HL-60 (cell line): ENCODE measurements at regions not wholly inside any gene's neighbourhood (a gene's known extent, or its start where the extent isn't known, plus 50 kb on each side); places are given as distances from the start of the nearest gene placed in this dataset.

ENCODE experiments used
- DNase-seq, 2 experiments: peaks; one replicate each; pipeline ENCODE4 v3.0.0-alpha.2; 2010 to 2020; ENCODE audit warnings: low read depth in 1 of 2, low spot score in 1 of 2
- H3K27ac ChIP-seq: fragments of 250-450 bp; sonication (Bioruptor Pico); replicated peaks from 2 replicates; pipeline ENCODE4 v1.5.1; 2020; ENCODE audit warnings: mild to moderate bottlenecking, moderate library complexity
- H3K27me3 ChIP-seq: fragments of 250-450 bp; sonication (Bioruptor Pico); 2 replicates; pipeline ENCODE4 v1.5.1; 2021; ENCODE audit warnings: mild to moderate bottlenecking, moderate library complexity; ENCODE audit not compliant: insufficient read depth, poor library complexity, severe bottlenecking
- H3K4me3 ChIP-seq: replicated peaks from 2 replicates; pipeline ENCODE4 v1.5.1; 2011; ENCODE audit warnings: mild to moderate bottlenecking, control low read depth, low read length; ENCODE audit not compliant: insufficient read depth
- GABPA ChIP-seq: IDR thresholded peaks from 2 replicates; pipeline ENCODE4 v1.6.1; 2012; ENCODE audit warnings: low read depth
- POLR2AphosphoS5 ChIP-seq: IDR thresholded peaks from 2 replicates; pipeline ENCODE4 v1.6.1; 2012; ENCODE audit warnings: low read depth
- SPI1 ChIP-seq: IDR thresholded peaks from 2 replicates; pipeline ENCODE4 v1.6.1; 2012; ENCODE audit warnings: low read depth, mild to moderate bottlenecking, borderline replicate concordance
- TF ChIP-seq, protein P1 (sequence below): IDR thresholded peaks from 2 replicates; pipeline ENCODE4 v1.6.1; 2012; ENCODE audit warnings: low read depth; ENCODE audit not compliant: insufficient replicate concordance
- TF ChIP-seq, protein P2 (sequence below): IDR thresholded peaks from one replicate; pipeline ENCODE4 v1.5.1; 2011; ENCODE audit warnings: low read length, control low read depth, inconsistent platforms; ENCODE audit not compliant: insufficient read depth

DNA sequence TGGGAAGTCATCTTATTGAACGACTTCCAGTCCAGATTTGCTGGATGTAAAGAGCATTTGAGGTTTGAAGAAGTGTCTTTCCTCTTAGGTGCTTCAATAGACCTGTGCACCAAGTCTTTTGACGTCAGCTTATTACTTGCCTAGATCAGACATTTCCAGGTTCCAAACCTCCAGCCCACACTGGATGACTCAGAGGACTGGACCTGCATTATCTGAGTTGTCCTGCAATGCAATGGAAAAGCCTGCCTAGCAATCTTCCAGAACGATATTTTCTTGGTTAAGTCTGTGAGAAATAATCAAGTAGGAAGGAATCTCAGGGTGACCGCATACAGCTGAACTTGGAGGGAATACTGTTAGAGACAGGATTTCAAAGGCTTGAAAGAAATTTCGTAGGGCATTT lies 147.2 kb upstream of the MOCS2 start:
- TF ChIP-seq, protein P1, sequence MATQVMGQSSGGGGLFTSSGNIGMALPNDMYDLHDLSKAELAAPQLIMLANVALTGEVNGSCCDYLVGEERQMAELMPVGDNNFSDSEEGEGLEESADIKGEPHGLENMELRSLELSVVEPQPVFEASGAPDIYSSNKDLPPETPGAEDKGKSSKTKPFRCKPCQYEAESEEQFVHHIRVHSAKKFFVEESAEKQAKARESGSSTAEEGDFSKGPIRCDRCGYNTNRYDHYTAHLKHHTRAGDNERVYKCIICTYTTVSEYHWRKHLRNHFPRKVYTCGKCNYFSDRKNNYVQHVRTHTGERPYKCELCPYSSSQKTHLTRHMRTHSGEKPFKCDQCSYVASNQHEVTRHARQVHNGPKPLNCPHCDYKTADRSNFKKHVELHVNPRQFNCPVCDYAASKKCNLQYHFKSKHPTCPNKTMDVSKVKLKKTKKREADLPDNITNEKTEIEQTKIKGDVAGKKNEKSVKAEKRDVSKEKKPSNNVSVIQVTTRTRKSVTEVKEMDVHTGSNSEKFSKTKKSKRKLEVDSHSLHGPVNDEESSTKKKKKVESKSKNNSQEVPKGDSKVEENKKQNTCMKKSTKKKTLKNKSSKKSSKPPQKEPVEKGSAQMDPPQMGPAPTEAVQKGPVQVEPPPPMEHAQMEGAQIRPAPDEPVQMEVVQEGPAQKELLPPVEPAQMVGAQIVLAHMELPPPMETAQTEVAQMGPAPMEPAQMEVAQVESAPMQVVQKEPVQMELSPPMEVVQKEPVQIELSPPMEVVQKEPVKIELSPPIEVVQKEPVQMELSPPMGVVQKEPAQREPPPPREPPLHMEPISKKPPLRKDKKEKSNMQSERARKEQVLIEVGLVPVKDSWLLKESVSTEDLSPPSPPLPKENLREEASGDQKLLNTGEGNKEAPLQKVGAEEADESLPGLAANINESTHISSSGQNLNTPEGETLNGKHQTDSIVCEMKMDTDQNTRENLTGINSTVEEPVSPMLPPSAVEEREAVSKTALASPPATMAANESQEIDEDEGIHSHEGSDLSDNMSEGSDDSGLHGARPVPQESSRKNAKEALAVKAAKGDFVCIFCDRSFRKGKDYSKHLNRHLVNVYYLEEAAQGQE, result no peak
- TF ChIP-seq SPI1, result no peak
- no peak for TF ChIP-seq POLR2AphosphoS5
- no peak for TF ChIP-seq GABPA
- TF ChIP-seq, protein P2, sequence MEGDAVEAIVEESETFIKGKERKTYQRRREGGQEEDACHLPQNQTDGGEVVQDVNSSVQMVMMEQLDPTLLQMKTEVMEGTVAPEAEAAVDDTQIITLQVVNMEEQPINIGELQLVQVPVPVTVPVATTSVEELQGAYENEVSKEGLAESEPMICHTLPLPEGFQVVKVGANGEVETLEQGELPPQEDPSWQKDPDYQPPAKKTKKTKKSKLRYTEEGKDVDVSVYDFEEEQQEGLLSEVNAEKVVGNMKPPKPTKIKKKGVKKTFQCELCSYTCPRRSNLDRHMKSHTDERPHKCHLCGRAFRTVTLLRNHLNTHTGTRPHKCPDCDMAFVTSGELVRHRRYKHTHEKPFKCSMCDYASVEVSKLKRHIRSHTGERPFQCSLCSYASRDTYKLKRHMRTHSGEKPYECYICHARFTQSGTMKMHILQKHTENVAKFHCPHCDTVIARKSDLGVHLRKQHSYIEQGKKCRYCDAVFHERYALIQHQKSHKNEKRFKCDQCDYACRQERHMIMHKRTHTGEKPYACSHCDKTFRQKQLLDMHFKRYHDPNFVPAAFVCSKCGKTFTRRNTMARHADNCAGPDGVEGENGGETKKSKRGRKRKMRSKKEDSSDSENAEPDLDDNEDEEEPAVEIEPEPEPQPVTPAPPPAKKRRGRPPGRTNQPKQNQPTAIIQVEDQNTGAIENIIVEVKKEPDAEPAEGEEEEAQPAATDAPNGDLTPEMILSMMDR, result no peak
- no peak overlapping the region for H3K27ac ChIP-seq
- DNase-seq, result no peak

DNA sequence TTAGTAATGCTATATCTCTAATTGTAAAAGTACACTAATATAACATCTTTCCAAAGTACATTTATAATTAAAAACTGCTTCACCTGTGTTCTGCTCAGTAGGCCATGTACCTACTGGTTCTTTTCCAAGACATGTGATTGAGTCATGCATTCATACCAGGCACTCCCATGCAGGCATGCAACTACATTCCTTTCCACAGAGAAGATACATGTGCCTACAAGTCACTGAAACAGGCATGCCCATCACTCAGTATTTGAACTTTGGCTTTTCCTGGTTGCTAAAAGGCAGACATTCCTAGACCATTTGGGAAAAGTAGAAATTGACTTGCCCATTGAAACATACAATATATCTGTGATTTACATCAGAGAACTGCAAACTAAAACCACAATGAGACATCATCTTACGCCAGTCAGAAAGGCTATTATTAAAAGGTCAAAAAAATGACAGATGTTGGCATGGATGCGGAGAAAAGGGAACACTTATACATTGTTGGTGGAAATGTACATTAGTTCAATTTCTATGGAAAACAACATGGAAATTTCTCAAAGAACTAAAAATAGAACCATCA lies 148.3 kb upstream of the MOCS2 start:
- no peak overlapping the region for H3K4me3 ChIP-seq
- H3K27ac ChIP-seq, result no peak overlapping the region
- DNase-seq, result no peak
- TF ChIP-seq SPI1, result no peak
- H3K27me3 ChIP-seq, result no peaks in the 10 kb centered on the region

More for the DNA sequence above, 147.2 kb upstream of the MOCS2 start:
- Histone ChIP-seq H3K4me3 (no peak overlapping the region), H3K27me3 (no peaks in the 10 kb centered on the region)

DNA sequence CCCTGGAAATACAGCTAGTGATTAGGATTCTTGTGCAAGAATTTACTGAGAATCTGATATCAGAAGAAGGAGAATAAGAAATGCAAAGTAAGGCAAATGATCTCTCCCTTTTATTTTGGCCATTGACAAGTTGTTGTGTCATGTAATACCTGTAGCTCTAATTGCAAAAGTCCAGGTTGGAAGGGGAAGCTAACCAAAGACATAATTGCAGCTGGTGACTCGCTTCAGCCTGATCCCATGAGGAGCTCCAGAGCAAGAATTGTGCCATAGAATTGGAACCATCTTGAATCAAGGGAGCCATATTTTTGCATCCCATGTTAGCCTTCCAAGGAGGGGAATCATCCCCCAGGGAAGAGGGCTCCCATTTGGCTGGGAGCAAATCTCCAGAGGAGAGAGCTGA lies 149.6 kb upstream of the MOCS2 start:
- H3K4me3 ChIP-seq, result no peak overlapping the region
- no peak for DNase-seq
- no peak overlapping the region for H3K27ac ChIP-seq
- no peaks in the 10 kb centered on the region for H3K27me3 ChIP-seq
- TF ChIP-seq, protein P1, result no peak
- TF ChIP-seq, protein P2, result no peak
- no peak for TF ChIP-seq GABPA
- no peak for TF ChIP-seq SPI1
- no peak for TF ChIP-seq POLR2AphosphoS5

DNA sequence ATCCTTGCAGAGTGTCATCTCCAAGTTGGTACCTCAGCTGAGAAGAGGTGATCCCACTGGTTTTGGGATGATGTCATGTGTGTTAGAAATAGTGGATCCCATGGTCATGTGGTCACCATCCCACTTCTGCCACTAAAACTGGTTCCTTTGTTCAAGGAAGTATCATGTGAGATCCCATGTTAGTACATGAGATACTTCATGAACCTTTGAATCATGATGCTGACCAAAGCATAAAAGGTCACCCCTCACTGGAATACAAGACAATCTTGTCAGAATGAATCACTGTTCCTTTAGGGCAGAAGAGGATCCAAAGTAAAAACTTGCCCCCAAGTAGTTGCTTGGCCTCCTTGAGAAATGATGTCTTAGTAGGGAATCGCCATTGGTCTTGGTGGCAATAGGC lies 150.9 kb upstream of the MOCS2 start:
- no peak overlapping the region for H3K27ac ChIP-seq
- H3K27me3 ChIP-seq, result no peaks in the 10 kb centered on the region
- no peak for DNase-seq
- no peak overlapping the region for H3K4me3 ChIP-seq
- TF ChIP-seq SPI1 (no peak), GABPA (no peak), POLR2AphosphoS5 (no peak)
- TF ChIP-seq, protein P2, result no peak
- TF ChIP-seq, protein P1, result no peak
